IMR-90 (cell line): ENCODE measurements at regions not wholly inside any gene's neighbourhood (a gene's known extent, or its start where the extent isn't known, plus 50 kb on each side); places are given as distances from the start of the nearest gene placed in this dataset.

Experiments
- ATAC-seq: fragments of 200-7000 bp; cut with Tn5 transposase; 2 replicates; pipeline ENCODE4 v1.9.1; 2020; ENCODE audit warnings: low read depth, mild to moderate bottlenecking, moderate library complexity
- BruUV-seq: library from RNA; stranded (reverse); fragments of 400-500 nt; replicated peaks from 2 replicates; lab custom pipeline; 2021; lab: Mats Ljungman, UMichigan
- CTCF ChIA-PET: fragments of 300-600 bp; formaldehyde crosslinking; extraction: SDS; loops from one replicate; lab custom pipeline; 2021; ENCODE audit warnings: antibody characterized with exemption; lab: Yijun Ruan, JAX
- POLR2A ChIA-PET: fragments of 300-600 bp; sonication (Branson Sonifier 250); formaldehyde crosslinking; loops from one replicate; lab custom pipeline; 2022; ENCODE audit warnings: antibody characterized with exemption; ENCODE audit not compliant: unreplicated experiment; lab: Charles Lee
- DNase-seq: peaks from one replicate; pipeline ENCODE4 v3.0.0; 2013
- H2AFZ ChIP-seq: replicated peaks from 2 replicates; pipeline ENCODE3; 2013; ENCODE audit warnings: low read length, mild to moderate bottlenecking; ENCODE audit not compliant: poor library complexity
- H2AK5ac ChIP-seq: 2 replicates; pipeline ENCODE4 v1.6.1; 2013; ENCODE audit warnings: low read depth, low read length, inconsistent platforms
- H2AK9ac ChIP-seq: replicated peaks from 2 replicates; pipeline ENCODE3; 2013; ENCODE audit warnings: mild to moderate bottlenecking, low read depth, low read length, moderate library complexity; ENCODE audit not compliant: poor library complexity
- H2BK120ac ChIP-seq: 2 replicates; pipeline ENCODE4 v1.6.1; 2013; ENCODE audit warnings: low read depth, low read length, inconsistent platforms
- H2BK15ac ChIP-seq: 3 replicates; pipeline ENCODE4 v1.6.1; 2013; ENCODE audit warnings: low read depth, low read length, inconsistent platforms
- H2BK20ac ChIP-seq: 2 replicates; pipeline ENCODE4 v1.6.1; 2013; ENCODE audit warnings: low read depth, mild to moderate bottlenecking, inconsistent platforms, low read length, moderate library complexity
- H2BK5ac ChIP-seq: 2 replicates; pipeline ENCODE4 v1.6.1; 2013; ENCODE audit warnings: mild to moderate bottlenecking, low read depth, low read length, inconsistent platforms; ENCODE audit not compliant: poor library complexity, severe bottlenecking
- H3K14ac ChIP-seq: replicated peaks from 2 replicates; pipeline ENCODE4 v1.6.1; 2013; ENCODE audit warnings: low read depth, low read length, inconsistent platforms
- H3K18ac ChIP-seq: 2 replicates; pipeline ENCODE4 v1.6.1; 2013; ENCODE audit warnings: low read depth, low read length, control low read depth
- H3K23ac ChIP-seq: 2 replicates; pipeline ENCODE4 v1.6.1; 2013; ENCODE audit warnings: low read depth, low read length, inconsistent platforms
- H3K27ac ChIP-seq: 2 replicates; pipeline ENCODE4 v1.5.1; 2013; ENCODE audit warnings: mild to moderate bottlenecking, control low read depth, low read length; ENCODE audit not compliant: insufficient read depth
- H3K27me3 ChIP-seq: 2 replicates; pipeline ENCODE4 v1.6.1; 2013; ENCODE audit warnings: low read length; ENCODE audit not compliant: control insufficient read depth, insufficient read depth
- H3K36me3 ChIP-seq: 2 replicates; pipeline ENCODE4 v1.6.1; 2013; ENCODE audit warnings: low read length, mixed read lengths; ENCODE audit not compliant: control insufficient read depth, insufficient read depth
- H3K4ac ChIP-seq: 2 replicates; pipeline ENCODE4 v1.6.1; 2013; ENCODE audit warnings: low read depth, low read length, inconsistent platforms
- H3K4me1 ChIP-seq: 2 replicates; pipeline ENCODE4 v1.6.1; 2013; ENCODE audit warnings: low read length, mixed read lengths; ENCODE audit not compliant: control insufficient read depth, insufficient read depth
- H3K4me2 ChIP-seq: 2 replicates; pipeline ENCODE4 v1.6.1; 2013; ENCODE audit warnings: low read depth, mild to moderate bottlenecking, control low read depth, low read length, moderate library complexity
- H3K4me3 ChIP-seq: 2 replicates; pipeline ENCODE4 v1.5.1; 2013; ENCODE audit warnings: low read depth, mild to moderate bottlenecking, control low read depth, low read length, moderate library complexity; ENCODE audit not compliant: insufficient read depth
- H3K56ac ChIP-seq: 2 replicates; pipeline ENCODE4 v1.6.1; 2013; ENCODE audit warnings: low read length, inconsistent platforms; ENCODE audit not compliant: insufficient read depth; ENCODE audit errors: extremely low read depth
- H3K79me1 ChIP-seq, 2 experiments: 2 replicates each; pipeline ENCODE4 v1.6.1; 2013; ENCODE audit warnings: low read length in 2 of 2, inconsistent platforms in 1 of 2, low read depth in 1 of 2
- H3K9ac ChIP-seq: 2 replicates; pipeline ENCODE4 v1.6.1; 2013; ENCODE audit warnings: low read depth, low read length, control low read depth
- H3K9me1 ChIP-seq: 2 replicates; pipeline ENCODE4 v1.6.1; 2013; ENCODE audit warnings: low read length, inconsistent platforms; ENCODE audit not compliant: insufficient read depth
- H3K9me3 ChIP-seq: 2 replicates; pipeline ENCODE4 v1.6.1; 2013; ENCODE audit warnings: low read length; ENCODE audit not compliant: control insufficient read depth, insufficient read depth
- H4K20me1 ChIP-seq: 2 replicates; pipeline ENCODE4 v1.6.1; 2013; ENCODE audit warnings: low read length, inconsistent platforms; ENCODE audit not compliant: insufficient read depth
- H4K5ac ChIP-seq: 2 replicates; pipeline ENCODE4 v1.6.1; 2013; ENCODE audit warnings: mild to moderate bottlenecking, low read depth, low read length, control low read depth
- H4K8ac ChIP-seq, 2 experiments: 2 replicates each; pipeline ENCODE4 v1.6.1; 2013; ENCODE audit warnings: low read depth in 2 of 2, low read length in 2 of 2, control low read depth in 1 of 2, inconsistent platforms in 1 of 2
- H4K91ac ChIP-seq: 2 replicates; pipeline ENCODE4 v1.6.1; 2013; ENCODE audit warnings: low read depth, low read length, inconsistent platforms; ENCODE audit not compliant: insufficient read depth
- BHLHE40 ChIP-seq: fragments of 150-350 bp; IDR thresholded peaks from 2 replicates; pipeline ENCODE4 v1.6.1; 2016; ENCODE audit warnings: mild to moderate bottlenecking, low read depth, low read length
- CEBPB ChIP-seq: IDR thresholded peaks from 2 replicates; pipeline ENCODE4 v1.6.1; 2012; ENCODE audit warnings: low read depth, low read length, improper control_type of control experiment
- CHD1 ChIP-seq: IDR thresholded peaks from 2 replicates; pipeline ENCODE4 v1.6.1; 2012; ENCODE audit warnings: low read depth, low read length, improper control_type of control experiment
- CTCF ChIP-seq: conservative IDR thresholded peaks from 2 replicates; pipeline ENCODE4 v1.5.1; 2012; ENCODE audit warnings: mild to moderate bottlenecking, low read depth, low read length, improper control_type of control experiment
- ELK1 ChIP-seq: fragments of 150-350 bp; IDR thresholded peaks from 2 replicates; pipeline ENCODE4 v1.6.1; 2016; ENCODE audit warnings: low read depth, mild to moderate bottlenecking, low read length, moderate library complexity, borderline replicate concordance
- FOS ChIP-seq: fragments of 150-350 bp; IDR thresholded peaks from 2 replicates; pipeline ENCODE4 v1.6.1; 2016; ENCODE audit warnings: low read depth, low read length
- MAFK ChIP-seq: IDR thresholded peaks from 2 replicates; pipeline ENCODE4 v1.6.1; 2012; ENCODE audit warnings: low read depth, low read length, improper control_type of control experiment
- MAZ ChIP-seq: IDR thresholded peaks from 2 replicates; pipeline ENCODE4 v1.6.1; 2012; ENCODE audit warnings: low read depth, mild to moderate bottlenecking, low read length, improper control_type of control experiment, moderate library complexity, borderline replicate concordance
- MXI1 ChIP-seq: IDR thresholded peaks from 2 replicates; pipeline ENCODE4 v1.6.1; 2012; ENCODE audit warnings: low read depth, mild to moderate bottlenecking, low read length, moderate library complexity, borderline replicate concordance
- NFE2L2 ChIP-seq: fragments of 150-350 bp; IDR thresholded peaks from 2 replicates; pipeline ENCODE4 v1.6.1; 2016; ENCODE audit warnings: low read depth, mild to moderate bottlenecking, low read length
- POLR2A ChIP-seq: IDR thresholded peaks from 2 replicates; pipeline ENCODE4 v1.6.1; 2012; ENCODE audit warnings: mild to moderate bottlenecking, low read depth, low read length
- RAD21 ChIP-seq: IDR thresholded peaks from 2 replicates; pipeline ENCODE4 v1.6.1; 2012; ENCODE audit warnings: low read length, improper control_type of control experiment
- RCOR1 ChIP-seq: IDR thresholded peaks from 2 replicates; pipeline ENCODE4 v1.6.1; 2012; ENCODE audit warnings: mild to moderate bottlenecking, low read length, improper control_type of control experiment; ENCODE audit not compliant: insufficient replicate concordance
- RFX5 ChIP-seq: IDR thresholded peaks from 2 replicates; pipeline ENCODE4 v1.8.0; 2012; ENCODE audit warnings: low read depth, mild to moderate bottlenecking, low read length, moderate library complexity
- SMC3 ChIP-seq: fragments of 150-350 bp; IDR thresholded peaks from 2 replicates; pipeline ENCODE4 v1.6.1; 2016; ENCODE audit warnings: low read depth, mild to moderate bottlenecking, antibody characterized with exemption, low read length, moderate library complexity
- USF2 ChIP-seq: fragments of 150-350 bp; IDR thresholded peaks from 2 replicates; pipeline ENCODE4 v1.6.1; 2017; ENCODE audit warnings: mild to moderate bottlenecking, antibody characterized with exemption, low read length, low read depth
- WGBS, 2 experiments: methylation state at CpG; one replicate each; pipeline versions ENCODE4 v1.1.5 to v1.1.7; 2013; ENCODE audit warnings: missing lambda C conversion rate in 2 of 2; ENCODE audit not compliant: insufficient read length in 1 of 2; ENCODE audit errors: extremely low coverage in 2 of 2; 5-methylcytosine and 5-hydroxymethylcytosine counted together
- dilution Hi-C: fragments of 300-500 bp; cut with HindIII; formaldehyde crosslinking; loops from one replicate; pipeline ENCODE4 v1.14.3; 2018; ENCODE audit warnings: low sequenced_read_pairs; ENCODE audit not compliant: unreplicated experiment
- in situ Hi-C: fragments of 300-500 bp; cut with MboI; formaldehyde crosslinking; loops from 3 replicates; pipeline ENCODE4 v1.14.3; 2019; ENCODE audit warnings: low sequenced_read_pairs, inconsistent platforms, mixed read lengths
- intact Hi-C: fragments of 100-400 bp; cut with micrococcal nuclease; formaldehyde crosslinking; loops from 2 replicates; pipeline ENCODE4 v1.10.0; 2022

- H3K27ac ChIP-seq, result no peak overlapping the region
- no peaks in the 10 kb centered on the region for H3K27me3 ChIP-seq
- in situ Hi-C loops, result no loop called here
- H3K56ac ChIP-seq, result no peak overlapping the region
- H4K91ac ChIP-seq, result no peak overlapping the region
- no peak overlapping the region for H3K23ac ChIP-seq
- no peaks in the 10 kb centered on the region for H4K20me1 ChIP-seq
- H4K5ac ChIP-seq, result no peak overlapping the region
- BruUV-seq, result no TSS peak
- H3K4me1 ChIP-seq, result no peaks in the 10 kb centered on the region
- no peak overlapping the region for H3K4me2 ChIP-seq
- H3K36me3 ChIP-seq, result no peaks in the 10 kb centered on the region
- no CpG with 5 or more reads among the region's 2 CpGs for WGBS, 2 experiments
- H3K9me3 ChIP-seq, result no peaks in the 10 kb centered on the region
- dilution Hi-C loops, result no loop called here
- H2AK5ac ChIP-seq, result no peak overlapping the region
- ChIA-PET POLR2A (no interaction called here), CTCF (no interaction called here)
- no peak overlapping the region for H2BK15ac ChIP-seq
- intact Hi-C loops, result no loop called here
- no peak overlapping the region for H3K18ac ChIP-seq
- H3K9ac ChIP-seq, result no peak overlapping the region
- no peak overlapping the region for H2BK120ac ChIP-seq
- H2BK20ac ChIP-seq, result no peak overlapping the region
- H3K4me3 ChIP-seq, result no peak overlapping the region
- no peaks in the 10 kb centered on the region for H3K9me1 ChIP-seq
- H2BK5ac ChIP-seq, result no peak overlapping the region
- TF ChIP-seq POLR2A, result no peak
- no peak for TF ChIP-seq CTCF
- no peak for TF ChIP-seq FOS
- TF ChIP-seq RAD21, result no peak
- TF ChIP-seq MXI1, result no peak
- no peak for TF ChIP-seq RCOR1
- TF ChIP-seq MAFK, result no peak
- no peak for TF ChIP-seq RFX5
- no peak for TF ChIP-seq CEBPB
- TF ChIP-seq NFE2L2, result no peak
- no peak for TF ChIP-seq ELK1
- TF ChIP-seq BHLHE40, result no peak
- TF ChIP-seq CHD1, result no peak
- TF ChIP-seq USF2, result no peak
- no peak for TF ChIP-seq MAZ
- no peak for TF ChIP-seq SMC3
- no peaks in the 10 kb centered on the region for H3K79me1 ChIP-seq
- H3K14ac ChIP-seq, result no peak overlapping the region
- H2AFZ ChIP-seq, result no peak overlapping the region
- no peak overlapping the region for H4K8ac ChIP-seq
- ATAC-seq, result no peak
- no peak for DNase-seq
- no peak overlapping the region for H3K4ac ChIP-seq
- H2AK9ac ChIP-seq, result no peak overlapping the region
Measured at GRCh38 chr2:198490748-198491147, 686.4 kb downstream of the PLCL1 start.
